ENCODE measurements at regions not wholly inside any gene's neighbourhood (a gene's known extent, or its start where the extent isn't known, plus 50 kb on each side); places are given as distances from the start of the nearest gene placed in this dataset.

- H3K9me3 ChIP-seq (replicated peaks in 1 of 3): no peaks in the 10 kb centered on the region
- no peaks in the 10 kb centered on the region for H3K27me3 ChIP-seq
- DNase-seq: no peak
- intact Hi-C loops (cut with DNase I): no loop called here
- no peaks in the 10 kb centered on the region for H3K36me3 ChIP-seq (replicated peaks in 1 of 2)
- TF ChIP-seq POLR2A (IDR thresholded peaks at IDR 0.05) (no peak), CTCF (IDR thresholded peaks at IDR 0.05) (no peak)
- no peak overlapping the region for H3K4me3 ChIP-seq
- peaks cover 0 to 3% of the 10 kb centered on the region in 2 donors for H3K4me1 ChIP-seq (replicated peaks in 1 of 2)
- H3K27ac ChIP-seq: no peak overlapping the region
- WGBS, 4 donors: 71 to 84% (median 83%) methylated on average over 7 to 8 of the region's 8 CpGs
Observed at GRCh38 chr1:115186711-115187265, 97.5 kb upstream of the TSPAN2 start.

- no peaks in the 10 kb centered on the region for H3K9me3 ChIP-seq (replicated peaks in 1 of 3)
- TF ChIP-seq CTCF (IDR thresholded peaks at IDR 0.05) (no peak), POLR2A (IDR thresholded peaks at IDR 0.05) (no peak)
- no peak overlapping the region for H3K4me3 ChIP-seq
- no peaks in the 10 kb centered on the region for H3K36me3 ChIP-seq (replicated peaks in 1 of 2)
- 83 to 93% (median 88%) methylated on average over 4 of the region's 4 CpGs for WGBS, 4 donors
- H3K4me1 ChIP-seq (replicated peaks in 1 of 2): peaks cover 0 to 3% of the 10 kb centered on the region in 2 donors
- intact Hi-C loops (cut with DNase I): no loop called here
- no peak for DNase-seq
- H3K27me3 ChIP-seq: no peaks in the 10 kb centered on the region
- H3K27ac ChIP-seq: no peak overlapping the region
Observed at GRCh38 chr1:115185336-115185735, 96.0 kb upstream of the TSPAN2 start.

GRCh38 chr1:115184951-115185331 is 95.6 kb upstream of the TSPAN2 start:
- Histone ChIP-seq H3K27ac (no peak overlapping the region), H3K36me3 (replicated peaks in 1 of 2) (no peaks in the 10 kb centered on the region), H3K4me3 (no peak overlapping the region), H3K9me3 (replicated peaks in 1 of 3) (no peaks in the 10 kb centered on the region), H3K27me3 (no peaks in the 10 kb centered on the region), H3K4me1 (replicated peaks in 1 of 2) (peaks cover 0 to 5% of the 10 kb centered on the region in 2 donors)
- no peak for DNase-seq
- 92 to 98% (median 95%) methylated on average over 5 of the region's 5 CpGs for WGBS, 4 donors
- TF ChIP-seq POLR2A (IDR thresholded peaks at IDR 0.05) (no peak), CTCF (IDR thresholded peaks at IDR 0.05) (no peak)
- intact Hi-C loops (cut with DNase I): no loop called here

- intact Hi-C loops (cut with DNase I): no loop called here
- Histone ChIP-seq H3K27me3 (no peaks in the 10 kb centered on the region), H3K36me3 (replicated peaks in 1 of 2) (no peaks in the 10 kb centered on the region), H3K9me3 (replicated peaks in 1 of 3) (no peaks in the 10 kb centered on the region), H3K4me1 (replicated peaks in 1 of 2) (peaks cover 0 to 9% of the 10 kb centered on the region in 2 donors), H3K27ac (no peak overlapping the region), H3K4me3 (no peak overlapping the region)
- DNase-seq: no peak
- 69 to 77% (median 74%) methylated on average over 5 of the region's 5 CpGs for WGBS, 4 donors
- no peak for TF ChIP-seq POLR2A (IDR thresholded peaks at IDR 0.05)
- no peak for TF ChIP-seq CTCF (IDR thresholded peaks at IDR 0.05)
Observed at GRCh38 chr1:115184260-115184950, 95.1 kb upstream of the TSPAN2 start.

Measured in adrenal gland (tissue), 9 donors.